ENCODE measurements at regions not wholly inside any gene's neighbourhood (a gene's known extent, or its start where the extent isn't known, plus 50 kb on each side); places are given as distances from the start of the nearest gene placed in this dataset.

DNA sequence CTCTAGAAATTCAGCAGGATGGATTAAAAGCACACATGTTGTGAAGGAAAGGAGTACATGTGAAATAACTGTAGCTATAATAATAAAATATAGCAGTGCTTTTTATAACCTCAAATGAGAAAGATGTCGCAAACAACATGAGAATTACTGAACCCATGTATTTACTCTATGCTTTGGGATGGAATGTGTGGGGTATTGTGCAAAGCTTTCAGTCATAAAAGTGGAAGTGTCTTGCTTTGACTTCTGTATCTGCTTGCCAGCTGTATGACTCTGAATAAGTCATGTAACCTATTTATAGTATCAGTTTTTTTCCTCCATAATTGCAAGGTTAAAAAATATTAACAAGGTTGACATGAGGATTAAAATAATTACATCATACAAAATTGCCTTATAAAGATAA is 519.3 kb upstream of the CADM2 start:
- Histone ChIP-seq H3K27ac (no peak overlapping the region), H3K9me3 (no peaks in the 10 kb centered on the region), H3K36me3 (replicated peaks in 1 of 2; ENCODE audit: insufficient read depth in 1 of 2, low read depth in 2 of 2) (no peaks in the 10 kb centered on the region), H3K4me1 (no peaks in the 10 kb centered on the region), H3K27me3 (no peaks in the 10 kb centered on the region), H3K4me3 (no peak overlapping the region)
- 62 to 82% methylated on average over 1 of the region's 1 CpG for WGBS, 2 donors
- ATAC-seq (no peak), DNase-seq (no peak)
- TF ChIP-seq, protein P1, sequence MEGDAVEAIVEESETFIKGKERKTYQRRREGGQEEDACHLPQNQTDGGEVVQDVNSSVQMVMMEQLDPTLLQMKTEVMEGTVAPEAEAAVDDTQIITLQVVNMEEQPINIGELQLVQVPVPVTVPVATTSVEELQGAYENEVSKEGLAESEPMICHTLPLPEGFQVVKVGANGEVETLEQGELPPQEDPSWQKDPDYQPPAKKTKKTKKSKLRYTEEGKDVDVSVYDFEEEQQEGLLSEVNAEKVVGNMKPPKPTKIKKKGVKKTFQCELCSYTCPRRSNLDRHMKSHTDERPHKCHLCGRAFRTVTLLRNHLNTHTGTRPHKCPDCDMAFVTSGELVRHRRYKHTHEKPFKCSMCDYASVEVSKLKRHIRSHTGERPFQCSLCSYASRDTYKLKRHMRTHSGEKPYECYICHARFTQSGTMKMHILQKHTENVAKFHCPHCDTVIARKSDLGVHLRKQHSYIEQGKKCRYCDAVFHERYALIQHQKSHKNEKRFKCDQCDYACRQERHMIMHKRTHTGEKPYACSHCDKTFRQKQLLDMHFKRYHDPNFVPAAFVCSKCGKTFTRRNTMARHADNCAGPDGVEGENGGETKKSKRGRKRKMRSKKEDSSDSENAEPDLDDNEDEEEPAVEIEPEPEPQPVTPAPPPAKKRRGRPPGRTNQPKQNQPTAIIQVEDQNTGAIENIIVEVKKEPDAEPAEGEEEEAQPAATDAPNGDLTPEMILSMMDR (IDR thresholded peaks at IDR 0.05) = no peak
- no peak for TF ChIP-seq POLR2A (IDR thresholded peaks at IDR 0.05)
- intact Hi-C loops (cut with DNase I) = no loop called here

DNA sequence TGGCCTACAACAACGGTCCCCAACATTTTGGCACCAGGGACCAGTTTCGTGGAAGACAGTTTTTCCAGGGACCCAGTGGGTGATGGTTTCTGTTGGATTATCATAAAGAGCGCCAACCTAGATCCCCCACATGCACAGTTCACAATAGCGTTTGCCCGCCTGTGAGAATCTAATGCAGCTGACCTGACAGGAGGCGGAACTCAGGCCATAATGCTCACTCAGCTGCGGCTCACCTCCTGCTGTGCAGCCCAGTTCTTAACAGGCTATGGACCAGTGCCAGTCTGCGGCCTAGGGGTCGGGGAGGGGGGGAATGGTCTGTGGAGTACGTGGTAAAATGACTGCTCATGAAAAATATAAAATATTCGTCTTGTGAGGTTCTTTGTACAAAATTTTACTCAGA is 518.5 kb upstream of the CADM2 start:
- Histone ChIP-seq H3K4me1 (no peaks in the 10 kb centered on the region), H3K27ac (no peak overlapping the region), H3K9me3 (no peaks in the 10 kb centered on the region), H3K4me3 (no peak overlapping the region), H3K36me3 (replicated peaks in 1 of 2; ENCODE audit: insufficient read depth in 1 of 2, low read depth in 2 of 2) (no peaks in the 10 kb centered on the region), H3K27me3 (no peaks in the 10 kb centered on the region)
- intact Hi-C loops (cut with DNase I) = no loop called here
- no peak for ATAC-seq
- no peak for DNase-seq
- WGBS, 2 donors = 61 to 77% methylated on average over 11 of the region's 11 CpGs
- TF ChIP-seq, protein P1 (IDR thresholded peaks at IDR 0.05) = no peak
- no peak for TF ChIP-seq POLR2A (IDR thresholded peaks at IDR 0.05)

GRCh38 chr3:84442533-84442932 is 516.3 kb upstream of the CADM2 start:
- intact Hi-C loops (cut with DNase I) = no loop called here
- H3K4me3 ChIP-seq = no peak overlapping the region
- H3K27ac ChIP-seq = no peak overlapping the region
- H3K36me3 ChIP-seq (replicated peaks in 1 of 2; ENCODE audit: insufficient read depth in 1 of 2, low read depth in 2 of 2) = no peaks in the 10 kb centered on the region
- 62 to 80% methylated on average over 2 of the region's 2 CpGs for WGBS, 2 donors
- no peak for ATAC-seq
- DNase-seq = no peak
- H3K9me3 ChIP-seq = no peaks in the 10 kb centered on the region
- H3K4me1 ChIP-seq = no peaks in the 10 kb centered on the region
- H3K27me3 ChIP-seq = no peaks in the 10 kb centered on the region
- TF ChIP-seq, protein P1 (IDR thresholded peaks at IDR 0.05) = no peak
- no peak for TF ChIP-seq POLR2A (IDR thresholded peaks at IDR 0.05)

DNA sequence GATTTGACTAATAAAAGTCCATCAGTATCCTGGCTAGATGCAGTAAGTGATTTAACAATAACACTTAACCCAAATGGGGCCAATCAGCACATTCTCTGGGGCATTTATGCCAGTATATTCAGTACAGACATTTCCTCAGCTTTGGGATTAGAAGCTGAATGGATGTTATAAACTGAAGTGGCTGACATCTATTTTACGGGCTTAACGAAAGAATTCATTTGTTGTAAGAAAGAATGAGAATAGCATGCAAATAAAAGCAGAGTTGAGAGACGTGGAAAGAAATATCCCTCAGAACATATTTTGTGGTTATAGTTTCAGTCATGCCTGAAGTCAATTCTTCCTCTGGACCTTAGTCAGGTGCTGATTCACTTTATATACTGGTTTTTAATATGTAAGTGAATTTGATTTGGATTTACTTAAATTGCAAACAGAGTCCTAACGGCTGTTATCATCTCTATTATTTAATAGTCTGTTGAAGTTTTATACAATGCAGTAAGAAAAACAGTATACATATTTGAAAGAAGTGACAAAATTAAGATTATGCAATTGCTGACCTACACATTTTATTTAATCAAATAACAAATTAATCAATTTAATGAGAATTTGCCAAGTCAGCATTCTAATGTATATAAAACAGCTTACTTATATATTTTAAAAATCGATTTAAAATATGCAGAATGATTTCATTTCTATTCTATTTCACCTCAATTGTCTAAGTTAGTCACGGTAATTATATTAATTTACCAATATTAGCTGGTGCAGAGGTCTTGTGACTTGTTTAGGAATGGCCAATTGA is 513.9 kb upstream of the CADM2 start:
- Histone ChIP-seq H3K36me3 (replicated peaks in 1 of 2; ENCODE audit: insufficient read depth in 1 of 2, low read depth in 2 of 2) (no peaks in the 10 kb centered on the region), H3K4me3 (no peak overlapping the region)
- WGBS, 2 donors = 49 to 53% methylated on average over 6 of the region's 6 CpGs

More for the DNA sequence above, 513.9 kb upstream of the CADM2 start:
- TF ChIP-seq, protein P1 (IDR thresholded peaks at IDR 0.05) = no peak
- TF ChIP-seq POLR2A (IDR thresholded peaks at IDR 0.05) = no peak
- H3K27me3 ChIP-seq = no peaks in the 10 kb centered on the region
- H3K4me1 ChIP-seq = no peaks in the 10 kb centered on the region
- H3K27ac ChIP-seq = no peak overlapping the region
- no peaks in the 10 kb centered on the region for H3K9me3 ChIP-seq
- DNase-seq = no peak
- no peak for ATAC-seq
- intact Hi-C loops (cut with DNase I) = no loop called here

Data from body of pancreas (tissue), 4 donors.